Activated naive CD8-positive, alpha-beta T cell treated with anti-CD3 and anti-CD28 coated beads, Interleukin-2, amount 50 U/mL, for 24 hours (primary cell): ENCODE measurements at regions not wholly inside any gene's neighbourhood (a gene's known extent, or its start where the extent isn't known, plus 50 kb on each side); places are given as distances from the start of the nearest gene placed in this dataset.

ENCODE experiments used
- ATAC-seq: fragments of 150-1000 bp; cut with Tn5 transposase; one replicate; pipeline ENCODE4 v1.10.0; 2021
- DNase-seq: peaks from one replicate; pipeline ENCODE4 v3.0.0; 2021
- H3K27ac Mint-ChIP-seq: one replicate; pipeline ENCODE4 v1.8.0; 2021; ENCODE audit warnings: mild to moderate bottlenecking, mixed read lengths
- H3K27me3 Mint-ChIP-seq: one replicate; pipeline ENCODE4 v1.8.0; 2021; ENCODE audit warnings: mixed read lengths
- H3K36me3 Mint-ChIP-seq: one replicate; pipeline ENCODE4 v1.8.0; 2021; ENCODE audit warnings: low read depth, mixed read lengths
- H3K4me1 Mint-ChIP-seq: one replicate; pipeline ENCODE4 v1.8.0; 2021; ENCODE audit warnings: mixed read lengths
- H3K4me3 Mint-ChIP-seq: one replicate; pipeline ENCODE4 v1.8.0; 2021; ENCODE audit warnings: mild to moderate bottlenecking, moderate library complexity, mixed read lengths
- H3K9me3 Mint-ChIP-seq: one replicate; pipeline ENCODE4 v1.8.0; 2021; ENCODE audit warnings: mixed read lengths

DNA sequence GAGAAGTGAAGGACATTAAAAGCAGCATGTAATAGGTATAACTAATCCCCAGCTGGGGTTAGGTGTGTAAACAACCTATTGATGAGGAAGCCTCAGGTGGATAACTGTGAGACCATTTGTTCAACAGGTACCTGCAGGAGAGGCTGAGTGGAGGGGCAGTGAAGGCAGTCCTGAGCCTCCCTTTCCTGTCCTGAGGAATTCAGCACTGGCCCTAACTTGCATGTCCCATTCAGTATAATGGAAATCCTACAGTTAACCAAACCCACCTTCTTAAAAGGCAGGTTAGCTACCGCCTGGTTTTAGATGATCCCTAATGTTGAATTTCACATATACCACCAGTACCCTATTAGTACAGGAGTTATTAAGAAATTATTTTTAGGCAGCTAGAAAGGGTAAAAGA, 225.9 kb upstream of the GOT2 start:
- no peak overlapping the region for H3K27ac Mint-ChIP-seq
- H3K4me1 Mint-ChIP-seq = no peaks in the 10 kb centered on the region
- ATAC-seq (no peak), DNase-seq (no peak)
- no peaks in the 10 kb centered on the region for H3K36me3 Mint-ChIP-seq
- H3K4me3 Mint-ChIP-seq = no peak overlapping the region
- no peaks in the 10 kb centered on the region for H3K27me3 Mint-ChIP-seq
- H3K9me3 Mint-ChIP-seq = no peaks in the 10 kb centered on the region

DNA sequence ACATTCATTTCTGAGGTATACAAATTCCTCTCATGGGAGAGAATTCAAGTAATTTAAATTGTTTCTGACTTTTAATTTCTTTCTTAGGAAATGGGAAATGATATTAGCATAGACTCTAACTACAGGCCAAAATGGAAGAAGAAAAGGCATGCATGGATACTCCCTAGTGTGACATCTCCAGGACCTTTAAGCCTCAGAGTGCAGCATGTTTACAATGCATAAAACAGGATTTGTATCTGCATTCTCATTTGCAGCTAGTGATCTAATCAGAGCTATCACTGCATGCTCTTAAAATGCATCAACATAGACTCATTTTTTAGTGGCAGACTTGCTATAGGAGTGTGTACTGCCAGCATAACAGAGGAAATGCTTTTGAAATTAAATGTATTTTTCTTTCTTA, 224.6 kb upstream of the GOT2 start:
- Mint-ChIP-seq H3K4me3 (no peak overlapping the region), H3K4me1 (no peaks in the 10 kb centered on the region), H3K27me3 (no peaks in the 10 kb centered on the region), H3K27ac (no peak overlapping the region), H3K36me3 (no peaks in the 10 kb centered on the region), H3K9me3 (no peaks in the 10 kb centered on the region)
- no peak for DNase-seq
- ATAC-seq = no peak

DNA sequence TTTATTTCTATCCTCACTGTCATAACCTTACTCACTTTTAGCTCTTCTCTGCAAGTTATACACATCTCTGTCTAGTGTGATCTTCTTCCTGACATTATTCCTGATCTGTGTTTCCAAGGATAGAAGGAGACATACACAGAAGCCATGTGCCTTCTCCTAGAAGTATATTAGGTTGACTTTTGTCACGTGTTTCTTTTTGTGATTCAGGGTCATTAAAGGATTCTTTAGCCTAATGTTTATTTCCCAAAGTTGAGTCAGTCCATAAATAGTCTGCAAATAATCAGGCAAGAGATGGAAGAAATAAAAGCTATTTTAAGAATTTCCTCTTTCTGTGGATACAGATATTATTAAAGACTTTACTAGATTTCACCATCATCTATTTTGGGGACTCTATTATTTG, 214.1 kb upstream of the GOT2 start:
- DNase-seq (no peak), ATAC-seq (no peak)
- no peaks in the 10 kb centered on the region for H3K36me3 Mint-ChIP-seq
- peaks cover 5% of the 10 kb centered on the region for H3K9me3 Mint-ChIP-seq
- no peaks in the 10 kb centered on the region for H3K4me1 Mint-ChIP-seq
- no peak overlapping the region for H3K4me3 Mint-ChIP-seq
- no peaks in the 10 kb centered on the region for H3K27me3 Mint-ChIP-seq
- no peak overlapping the region for H3K27ac Mint-ChIP-seq

DNA sequence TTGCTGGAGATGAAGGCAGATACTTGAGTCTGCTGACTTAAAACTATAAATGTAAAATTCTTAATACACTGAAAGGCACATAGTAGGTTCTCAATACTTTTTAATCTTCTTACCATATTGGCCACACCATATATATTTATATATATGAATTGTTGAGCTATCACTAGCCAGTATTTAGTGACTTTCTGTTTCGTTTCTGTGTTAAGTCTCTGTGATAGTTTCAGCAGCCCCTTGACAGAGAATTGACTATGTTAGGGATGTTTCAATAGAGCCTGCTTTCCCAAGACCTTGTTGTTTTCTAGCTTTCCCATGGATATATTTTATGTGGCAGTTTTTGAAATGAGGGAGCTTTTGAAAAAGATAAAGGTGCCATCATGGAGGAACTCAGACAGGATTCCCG, 206.5 kb upstream of the GOT2 start:
- H3K4me3 Mint-ChIP-seq = no peak overlapping the region
- H3K36me3 Mint-ChIP-seq = no peaks in the 10 kb centered on the region
- no peak overlapping the region for H3K27ac Mint-ChIP-seq

DNA sequence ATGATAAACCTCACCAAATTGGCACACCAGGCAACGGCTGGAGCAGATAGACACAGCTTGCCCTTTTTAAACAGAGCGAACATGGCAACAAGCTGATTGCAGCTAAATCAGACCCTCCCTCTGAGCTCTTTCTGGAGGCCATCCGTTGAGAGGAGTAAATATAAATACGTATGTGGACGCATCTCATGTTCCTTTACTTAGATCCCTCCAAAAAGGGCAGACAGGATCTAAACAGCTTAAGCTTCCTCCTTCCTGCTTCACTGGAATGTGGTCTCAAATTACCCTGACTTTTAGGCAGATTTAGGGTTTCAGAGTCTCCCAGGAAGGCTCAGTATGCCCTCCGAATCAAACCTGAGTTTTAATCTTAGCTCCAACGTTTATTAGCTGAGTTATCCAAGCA, 204.7 kb upstream of the GOT2 start:
- Mint-ChIP-seq H3K27ac (no peak overlapping the region), H3K4me3 (no peak overlapping the region), H3K27me3 (no peaks in the 10 kb centered on the region), H3K4me1 (no peaks in the 10 kb centered on the region), H3K36me3 (no peaks in the 10 kb centered on the region), H3K9me3 (peaks cover 21% of the 10 kb centered on the region)
- DNase-seq (no peak), ATAC-seq (no peak)

More for the DNA sequence above, 206.5 kb upstream of the GOT2 start:
- H3K9me3 Mint-ChIP-seq = peaks cover 14% of the 10 kb centered on the region
- H3K4me1 Mint-ChIP-seq = no peaks in the 10 kb centered on the region
- DNase-seq (no peak), ATAC-seq (no peak)
- H3K27me3 Mint-ChIP-seq = no peaks in the 10 kb centered on the region

DNA sequence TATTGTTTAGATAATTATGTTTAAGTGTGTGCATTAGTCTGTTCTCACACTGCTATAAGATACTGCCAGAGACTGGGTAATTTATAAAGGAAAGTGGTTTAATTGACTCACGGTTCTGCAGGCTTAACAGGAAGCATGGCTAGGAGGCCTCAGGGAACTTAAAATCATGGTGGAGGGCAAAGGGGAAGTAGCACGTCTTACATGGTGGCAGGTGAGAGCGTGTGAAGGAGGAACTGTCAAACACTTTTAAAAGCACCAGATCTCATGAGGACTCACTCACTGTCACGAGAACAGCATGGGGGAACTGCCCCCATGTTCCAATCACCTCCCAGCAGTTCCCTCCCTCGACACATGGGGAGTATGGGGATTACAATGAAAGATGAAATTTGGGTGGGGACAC, 203.5 kb upstream of the GOT2 start:
- no peak for ATAC-seq
- Mint-ChIP-seq H3K9me3 (peaks cover 26% of the 10 kb centered on the region), H3K27ac (no peak overlapping the region), H3K27me3 (no peaks in the 10 kb centered on the region), H3K4me1 (no peaks in the 10 kb centered on the region), H3K4me3 (no peak overlapping the region), H3K36me3 (no peaks in the 10 kb centered on the region)
- DNase-seq = no peak

DNA sequence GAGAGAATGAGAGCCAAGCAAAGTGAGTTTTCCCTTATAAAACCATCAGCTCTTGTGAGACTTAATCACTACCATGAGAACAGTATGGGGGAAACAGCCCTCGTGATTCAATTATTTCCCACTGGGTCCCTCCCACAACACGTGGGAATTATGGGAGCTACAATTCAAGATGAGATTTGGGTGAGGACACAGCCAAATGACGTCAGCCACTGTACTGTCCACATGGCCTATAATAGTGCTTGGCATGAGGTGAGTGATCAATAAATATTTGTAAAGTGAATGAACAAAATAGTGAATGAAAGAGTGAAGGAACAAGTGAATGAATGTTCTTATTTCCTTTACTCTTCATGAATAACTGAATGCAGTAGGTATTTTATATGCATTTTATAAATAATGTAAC, 199.1 kb upstream of the GOT2 start:
- no peak overlapping the region for H3K4me3 Mint-ChIP-seq
- H3K9me3 Mint-ChIP-seq = peaks cover 22% of the 10 kb centered on the region
- H3K27me3 Mint-ChIP-seq = no peaks in the 10 kb centered on the region
- H3K27ac Mint-ChIP-seq = no peak overlapping the region
- ATAC-seq (no peak), DNase-seq (no peak)
- no peaks in the 10 kb centered on the region for H3K4me1 Mint-ChIP-seq
- H3K36me3 Mint-ChIP-seq = no peaks in the 10 kb centered on the region

DNA sequence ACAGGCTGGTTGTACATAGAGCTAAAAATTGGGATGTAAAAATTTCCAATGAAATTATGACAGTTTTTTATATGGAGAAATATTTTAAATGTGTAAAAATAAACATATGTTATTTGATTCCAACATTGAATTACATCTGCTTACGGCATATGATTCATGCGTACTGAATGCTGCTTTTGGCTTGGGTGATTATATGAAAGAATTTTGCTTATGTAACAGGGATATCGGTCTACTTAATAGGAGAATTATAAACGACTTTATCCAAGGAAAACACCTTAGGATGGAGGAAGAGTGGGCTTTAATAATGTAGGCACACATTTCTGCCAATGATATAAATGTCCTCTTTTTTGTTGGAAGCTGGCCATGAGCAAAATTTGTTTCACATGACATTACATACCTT, 197.3 kb upstream of the GOT2 start:
- Mint-ChIP-seq H3K4me3 (no peak overlapping the region), H3K36me3 (no peaks in the 10 kb centered on the region), H3K27ac (no peak overlapping the region), H3K4me1 (no peaks in the 10 kb centered on the region), H3K27me3 (no peaks in the 10 kb centered on the region), H3K9me3 (peaks cover 16% of the 10 kb centered on the region)
- ATAC-seq (no peak), DNase-seq (no peak)

DNA sequence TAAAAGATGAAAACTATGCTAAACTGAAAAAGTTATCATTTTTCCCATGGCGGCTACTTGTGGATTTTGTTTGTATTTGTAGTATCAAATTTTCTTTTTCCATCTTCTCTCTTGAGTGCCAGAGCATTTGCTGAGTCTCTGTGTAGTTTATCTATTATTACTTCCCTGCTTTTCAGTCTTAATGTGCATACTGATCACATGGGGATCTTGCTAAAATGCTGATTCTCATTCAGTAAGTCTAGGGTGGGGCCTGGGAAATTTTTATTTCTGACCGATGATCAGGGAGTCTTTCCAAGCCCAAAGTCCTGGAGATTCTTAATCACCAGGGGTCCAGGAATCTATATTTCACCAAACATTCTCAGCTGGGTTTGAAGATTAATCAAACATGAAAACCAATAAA, 189.0 kb upstream of the GOT2 start:
- no peaks in the 10 kb centered on the region for H3K36me3 Mint-ChIP-seq
- no peak for DNase-seq
- ATAC-seq = no peak
- H3K4me1 Mint-ChIP-seq = no peaks in the 10 kb centered on the region
- H3K27ac Mint-ChIP-seq = no peak overlapping the region
- H3K27me3 Mint-ChIP-seq = no peaks in the 10 kb centered on the region
- no peaks in the 10 kb centered on the region for H3K9me3 Mint-ChIP-seq
- H3K4me3 Mint-ChIP-seq = no peak overlapping the region

DNA sequence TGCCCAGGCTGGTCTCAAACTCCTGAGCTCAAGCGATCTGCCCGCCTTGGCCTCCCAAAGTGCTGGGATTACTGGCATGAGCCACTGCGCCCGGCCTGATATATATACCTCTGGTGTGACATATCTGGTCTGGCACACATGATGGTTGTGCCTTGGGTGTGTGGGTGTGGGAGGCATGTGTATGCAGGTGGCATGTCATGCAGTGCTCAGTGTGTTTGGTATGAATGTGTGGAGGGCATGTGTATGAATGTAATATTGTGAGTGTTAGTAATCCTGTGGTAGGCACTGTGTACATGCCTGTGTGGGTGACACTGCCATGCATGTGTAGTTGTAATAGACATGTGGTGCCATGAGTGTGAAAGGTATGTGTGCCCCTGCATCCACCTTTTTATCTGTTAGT, 179.3 kb upstream of the GOT2 start:
- H3K4me3 Mint-ChIP-seq = no peak overlapping the region
- no peaks in the 10 kb centered on the region for H3K27me3 Mint-ChIP-seq
- H3K27ac Mint-ChIP-seq = no peak overlapping the region

DNA sequence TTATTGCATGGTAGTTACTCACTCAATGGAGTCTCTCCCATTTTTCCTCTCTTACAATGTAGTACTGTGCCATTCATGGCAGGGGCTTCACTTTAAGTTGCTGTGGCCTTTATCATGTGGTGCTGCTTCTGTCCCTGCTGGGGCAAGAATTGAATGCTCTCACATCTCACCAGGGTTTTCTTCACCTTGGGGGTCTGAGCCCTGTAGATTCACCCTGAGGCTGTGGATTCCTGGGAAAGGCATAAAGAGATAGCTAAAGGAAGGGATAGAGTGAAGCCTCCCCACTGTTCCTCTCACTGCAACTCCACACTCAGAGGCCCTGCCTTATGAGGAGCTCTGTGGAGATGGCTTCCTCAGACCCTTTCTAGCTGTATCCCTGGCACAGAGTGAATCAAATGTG, 178.5 kb upstream of the GOT2 start:
- no peak for ATAC-seq
- Mint-ChIP-seq H3K27ac (no peak overlapping the region), H3K27me3 (no peaks in the 10 kb centered on the region), H3K4me3 (no peak overlapping the region), H3K4me1 (no peaks in the 10 kb centered on the region), H3K36me3 (no peaks in the 10 kb centered on the region), H3K9me3 (peaks cover 3% of the 10 kb centered on the region)
- DNase-seq = no peak

More for the DNA sequence above, 179.3 kb upstream of the GOT2 start:
- DNase-seq (no peak), ATAC-seq (no peak)
- Mint-ChIP-seq H3K36me3 (no peaks in the 10 kb centered on the region), H3K9me3 (peaks cover 3% of the 10 kb centered on the region), H3K4me1 (no peaks in the 10 kb centered on the region)

DNA sequence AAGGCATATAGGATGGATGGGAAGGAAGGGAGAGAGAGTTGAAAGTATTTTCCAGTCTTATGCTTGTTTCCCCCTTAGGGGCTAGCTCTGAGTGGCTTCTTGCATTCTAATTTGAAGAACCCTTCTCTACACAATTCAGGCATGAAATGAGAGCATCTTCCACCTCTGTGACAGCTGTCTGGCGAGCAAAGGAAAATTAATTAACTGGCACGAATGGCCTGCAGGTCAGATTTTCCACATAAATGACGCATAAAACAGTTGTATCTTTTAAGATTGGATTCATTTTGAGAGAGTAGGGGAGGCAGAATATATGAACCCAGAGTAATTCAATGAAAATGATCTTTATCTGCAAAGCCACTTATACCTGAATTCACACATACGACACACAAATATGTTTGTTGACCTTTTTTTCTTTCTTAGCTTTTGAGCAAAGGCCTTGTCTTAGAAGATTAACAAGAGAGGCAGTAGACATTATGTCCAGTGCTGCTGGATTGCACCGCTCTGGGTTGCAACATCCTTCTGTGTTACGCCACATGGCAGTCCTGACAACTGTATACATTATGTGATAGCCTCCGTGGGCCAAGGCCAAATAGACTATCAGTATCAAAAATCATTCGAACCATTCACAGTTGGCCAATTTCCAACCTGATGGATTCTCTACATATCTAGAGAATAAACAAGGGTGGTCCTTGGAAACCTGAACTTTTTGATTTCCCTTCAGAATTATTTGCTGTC, 173.0 kb upstream of the GOT2 start:
- Mint-ChIP-seq H3K36me3 (no peaks in the 10 kb centered on the region), H3K27me3 (no peaks in the 10 kb centered on the region), H3K4me1 (no peaks in the 10 kb centered on the region), H3K9me3 (no peaks in the 10 kb centered on the region), H3K27ac (no peak overlapping the region), H3K4me3 (no peak overlapping the region)
- no peak for DNase-seq
- no peak for ATAC-seq

DNA sequence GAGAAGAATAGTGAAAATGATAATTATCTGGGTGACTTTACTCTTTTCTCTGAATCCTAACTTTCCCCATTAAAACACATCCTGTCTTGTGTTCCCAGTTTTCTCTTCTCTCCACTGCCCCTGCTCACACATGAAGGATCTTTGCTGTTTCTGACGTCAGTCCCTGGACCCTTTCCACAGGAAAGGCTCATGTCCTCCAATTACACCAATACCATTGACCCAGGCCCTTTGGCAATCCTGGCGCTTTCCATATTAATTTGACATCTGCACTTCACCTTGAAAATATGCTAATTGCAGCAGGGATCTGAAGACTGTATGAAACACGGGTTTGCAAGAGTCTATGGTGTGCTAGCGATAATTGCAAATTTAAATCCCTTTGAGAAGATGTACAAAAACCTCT, 170.2 kb upstream of the GOT2 start:
- H3K4me3 Mint-ChIP-seq = no peak overlapping the region
- DNase-seq (no peak), ATAC-seq (no peak)
- H3K36me3 Mint-ChIP-seq = no peaks in the 10 kb centered on the region
- no peaks in the 10 kb centered on the region for H3K9me3 Mint-ChIP-seq
- H3K27ac Mint-ChIP-seq = no peak overlapping the region
- H3K27me3 Mint-ChIP-seq = no peaks in the 10 kb centered on the region
- no peaks in the 10 kb centered on the region for H3K4me1 Mint-ChIP-seq

DNA sequence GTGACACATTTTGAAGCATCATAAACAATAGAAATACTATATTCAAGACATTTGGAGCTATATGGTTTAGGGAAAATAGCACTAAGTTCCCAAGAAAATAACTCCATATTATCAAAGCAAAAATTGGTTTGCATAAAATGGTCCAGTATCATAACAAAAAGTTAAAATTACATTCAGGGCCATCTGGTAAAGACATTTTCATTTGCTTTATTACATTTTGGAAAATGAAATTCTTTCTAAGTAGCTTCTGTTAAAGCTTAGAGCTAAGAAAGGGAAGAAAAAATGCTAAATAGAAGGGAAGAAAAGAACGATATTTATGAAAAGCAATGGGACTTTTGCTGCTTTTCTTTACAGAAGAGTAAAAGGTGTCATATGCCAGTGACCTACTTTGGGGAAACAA, 155.4 kb upstream of the GOT2 start:
- Mint-ChIP-seq H3K36me3 (no peaks in the 10 kb centered on the region), H3K4me3 (no peak overlapping the region), H3K27ac (no peak overlapping the region), H3K9me3 (peaks cover 7% of the 10 kb centered on the region), H3K27me3 (peaks cover 4% of the 10 kb centered on the region), H3K4me1 (peaks cover 3% of the 10 kb centered on the region)
- DNase-seq = no peak
- ATAC-seq = no peak

DNA sequence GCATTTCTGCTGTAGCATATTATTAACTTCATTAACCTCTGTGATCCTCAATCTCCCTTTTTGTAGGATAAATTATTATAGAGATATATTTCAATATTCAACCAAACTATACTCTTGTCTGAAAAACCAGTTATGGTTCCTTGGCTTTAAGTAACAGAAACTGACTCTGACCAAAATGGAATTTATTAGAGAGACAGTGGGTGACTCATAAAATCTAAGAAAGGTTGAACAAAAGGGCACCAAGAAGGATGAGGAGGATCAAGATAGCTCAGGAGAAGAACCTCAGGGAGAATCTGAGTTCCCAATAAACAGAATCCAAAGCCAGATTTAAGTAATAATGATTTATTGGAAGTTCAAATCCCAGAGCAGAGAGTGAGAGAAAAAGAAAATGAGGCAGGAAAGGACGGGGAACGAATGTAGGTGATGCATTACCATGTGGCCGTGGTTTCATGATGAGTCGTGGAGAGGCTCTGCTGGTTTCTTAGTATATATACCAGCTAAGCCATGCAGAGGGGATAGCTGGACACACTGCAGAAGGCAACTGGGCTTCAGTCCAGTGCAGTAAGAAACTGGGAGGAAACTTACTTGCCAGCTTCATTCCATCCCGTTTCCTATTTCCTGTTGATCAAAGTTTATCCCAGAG, 151.5 kb upstream of the GOT2 start:
- Mint-ChIP-seq H3K4me1 (peaks cover 4% of the 10 kb centered on the region), H3K27me3 (peaks cover 11% of the 10 kb centered on the region), H3K4me3 (no peak overlapping the region), H3K9me3 (peaks cover 5% of the 10 kb centered on the region), H3K36me3 (no peaks in the 10 kb centered on the region), H3K27ac (no peak overlapping the region)
- no peak for DNase-seq
- ATAC-seq = no peak

DNA sequence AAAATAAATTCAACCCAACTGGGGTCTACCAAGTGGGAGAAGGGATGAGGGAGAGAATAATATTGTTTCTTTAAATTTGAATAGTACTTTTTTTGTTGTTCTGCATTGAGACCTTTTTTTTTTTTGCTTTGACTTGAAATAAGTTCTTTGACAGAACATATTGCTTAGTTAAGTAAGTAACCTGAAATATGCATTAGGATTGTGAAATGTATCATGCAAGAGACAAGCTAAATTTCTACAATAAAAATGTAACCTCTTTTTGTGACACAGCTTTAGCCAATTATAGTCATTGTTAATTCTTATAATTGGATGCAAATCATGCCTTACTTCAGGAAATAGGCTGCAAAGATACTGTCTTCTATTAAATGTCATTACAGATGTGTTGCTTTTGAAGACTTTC, 150.0 kb upstream of the GOT2 start:
- H3K4me1 Mint-ChIP-seq = peaks cover 4% of the 10 kb centered on the region

More for the DNA sequence above, 150.0 kb upstream of the GOT2 start:
- H3K27me3 Mint-ChIP-seq = peaks cover 11% of the 10 kb centered on the region
- peaks cover 5% of the 10 kb centered on the region for H3K9me3 Mint-ChIP-seq
- DNase-seq (no peak), ATAC-seq (no peak)
- H3K27ac Mint-ChIP-seq = no peak overlapping the region
- no peaks in the 10 kb centered on the region for H3K36me3 Mint-ChIP-seq
- H3K4me3 Mint-ChIP-seq = no peak overlapping the region
